ENCODE measurements at regions not wholly inside any gene's neighbourhood (a gene's known extent, or its start where the extent isn't known, plus 50 kb on each side); places are given as distances from the start of the nearest gene placed in this dataset.
"Not testable (repeated sequence)": the region's sequence is repeated elsewhere in the genome, so short reads cannot be mapped to it uniquely, and the experiment has no call there.

- FAIRE-seq (no peak), DNase-seq (ENCODE audit: insufficient read length, low spot score) (no peak)
- no peak for TF ChIP-seq POU2F2 (IDR thresholded peaks at IDR 0.05; ENCODE audit: low read depth, low read length)
- no peak for TF ChIP-seq SPI1 (IDR thresholded peaks at IDR 0.05; ENCODE audit: low read depth, low read length)
- no peak for TF ChIP-seq PAX5 (IDR thresholded peaks at IDR 0.05; ENCODE audit: insufficient read depth, low read length, severe bottlenecking)
- TF ChIP-seq TAF1 (IDR thresholded peaks at IDR 0.05; ENCODE audit: low read depth, low read length) = no peak
- TF ChIP-seq POLR2AphosphoS5 (IDR thresholded peaks at IDR 0.05; ENCODE audit: low read depth, low read length) = no peak
- no peak for TF ChIP-seq POLR2A (IDR thresholded peaks at IDR 0.05; ENCODE audit: low read depth, low read length)
Measured at GRCh38 chr4:170721812-170722373, 632.1 kb upstream of the AADAT start.

- no peak for DNase-seq (ENCODE audit: insufficient read length, low spot score)
- TF ChIP-seq SPI1 (IDR thresholded peaks at IDR 0.05; ENCODE audit: low read depth, low read length) = no peak
- no peak for TF ChIP-seq PAX5 (IDR thresholded peaks at IDR 0.05; ENCODE audit: insufficient read depth, low read length, severe bottlenecking)
- TF ChIP-seq POLR2AphosphoS5 (IDR thresholded peaks at IDR 0.05; ENCODE audit: low read depth, low read length) = no peak
- TF ChIP-seq POU2F2 (IDR thresholded peaks at IDR 0.05; ENCODE audit: low read depth, low read length) = no peak
- TF ChIP-seq POLR2A (IDR thresholded peaks at IDR 0.05; ENCODE audit: low read depth, low read length) = no peak
- no peak for TF ChIP-seq TAF1 (IDR thresholded peaks at IDR 0.05; ENCODE audit: low read depth, low read length)
- no peak for FAIRE-seq
Measured at GRCh38 chr4:170716868-170717267, 627.1 kb upstream of the AADAT start.

- FAIRE-seq = no peak
Measured at GRCh38 chr4:170705907-170706306, 616.2 kb upstream of the AADAT start.

GRCh38 chr4:170700064-170700463, 610.3 kb upstream of the AADAT start:
- DNase-seq (ENCODE audit: insufficient read length, low spot score) (no peak), FAIRE-seq (no peak)
- no peak for TF ChIP-seq POU2F2 (IDR thresholded peaks at IDR 0.05; ENCODE audit: low read depth, low read length)
- no peak for TF ChIP-seq POLR2A (IDR thresholded peaks at IDR 0.05; ENCODE audit: low read depth, low read length)
- no peak for TF ChIP-seq POLR2AphosphoS5 (IDR thresholded peaks at IDR 0.05; ENCODE audit: low read depth, low read length)
- TF ChIP-seq SPI1 (IDR thresholded peaks at IDR 0.05; ENCODE audit: low read depth, low read length) = no peak
- TF ChIP-seq TAF1 (IDR thresholded peaks at IDR 0.05; ENCODE audit: low read depth, low read length) = no peak
- no peak for TF ChIP-seq PAX5 (IDR thresholded peaks at IDR 0.05; ENCODE audit: insufficient read depth, low read length, severe bottlenecking)

More at GRCh38 chr4:170705907-170706306, 616.2 kb upstream of the AADAT start:
- no peak for DNase-seq (ENCODE audit: insufficient read length, low spot score)
- TF ChIP-seq PAX5 (IDR thresholded peaks at IDR 0.05; ENCODE audit: insufficient read depth, low read length, severe bottlenecking) (no peak), SPI1 (IDR thresholded peaks at IDR 0.05; ENCODE audit: low read depth, low read length) (no peak), POU2F2 (IDR thresholded peaks at IDR 0.05; ENCODE audit: low read depth, low read length) (no peak), POLR2AphosphoS5 (IDR thresholded peaks at IDR 0.05; ENCODE audit: low read depth, low read length) (no peak), TAF1 (IDR thresholded peaks at IDR 0.05; ENCODE audit: low read depth, low read length) (no peak), POLR2A (IDR thresholded peaks at IDR 0.05; ENCODE audit: low read depth, low read length) (no peak)

- FAIRE-seq = no peak
- DNase-seq (ENCODE audit: insufficient read length, low spot score) = no peak
- TF ChIP-seq POLR2A (IDR thresholded peaks at IDR 0.05; ENCODE audit: low read depth, low read length) (no peak), SPI1 (IDR thresholded peaks at IDR 0.05; ENCODE audit: low read depth, low read length) (peak; percentile 76)
Measured at GRCh38 chr4:170698334-170698733, 608.6 kb upstream of the AADAT start.

GRCh38 chr4:170697845-170698244, 608.1 kb upstream of the AADAT start:
- DNase-seq (ENCODE audit: insufficient read length, low spot score) = no peak
- TF ChIP-seq TAF1 (IDR thresholded peaks at IDR 0.05; ENCODE audit: low read depth, low read length) (no peak), POLR2AphosphoS5 (IDR thresholded peaks at IDR 0.05; ENCODE audit: low read depth, low read length) (no peak), POU2F2 (IDR thresholded peaks at IDR 0.05; ENCODE audit: low read depth, low read length) (no peak), PAX5 (IDR thresholded peaks at IDR 0.05; ENCODE audit: insufficient read depth, low read length, severe bottlenecking) (no peak), POLR2A (IDR thresholded peaks at IDR 0.05; ENCODE audit: low read depth, low read length) (no peak), SPI1 (IDR thresholded peaks at IDR 0.05; ENCODE audit: low read depth, low read length) (no peak)
- FAIRE-seq = peak; percentile 38

- FAIRE-seq (no peak), DNase-seq (ENCODE audit: insufficient read length, low spot score) (no peak)
- TF ChIP-seq SPI1 (IDR thresholded peaks at IDR 0.05; ENCODE audit: low read depth, low read length) = no peak
- no peak for TF ChIP-seq PAX5 (IDR thresholded peaks at IDR 0.05; ENCODE audit: insufficient read depth, low read length, severe bottlenecking)
- TF ChIP-seq TAF1 (IDR thresholded peaks at IDR 0.05; ENCODE audit: low read depth, low read length) = no peak
- TF ChIP-seq POLR2AphosphoS5 (IDR thresholded peaks at IDR 0.05; ENCODE audit: low read depth, low read length) = no peak
Measured at GRCh38 chr4:170697045-170697444, 607.3 kb upstream of the AADAT start.

- DNase-seq (ENCODE audit: insufficient read length, low spot score) = no peak
- TF ChIP-seq POLR2A (IDR thresholded peaks at IDR 0.05; ENCODE audit: low read depth, low read length) = no peak
- no peak for TF ChIP-seq POU2F2 (IDR thresholded peaks at IDR 0.05; ENCODE audit: low read depth, low read length)
- TF ChIP-seq PAX5 (IDR thresholded peaks at IDR 0.05; ENCODE audit: insufficient read depth, low read length, severe bottlenecking) = no peak
- no peak for TF ChIP-seq TAF1 (IDR thresholded peaks at IDR 0.05; ENCODE audit: low read depth, low read length)
- TF ChIP-seq SPI1 (IDR thresholded peaks at IDR 0.05; ENCODE audit: low read depth, low read length) = no peak
- no peak for TF ChIP-seq POLR2AphosphoS5 (IDR thresholded peaks at IDR 0.05; ENCODE audit: low read depth, low read length)
- no peak for FAIRE-seq
Measured at GRCh38 chr4:170691168-170691567, 601.4 kb upstream of the AADAT start.

- FAIRE-seq (no peak), DNase-seq (ENCODE audit: insufficient read length, low spot score) (no peak)
- TF ChIP-seq PAX5 (IDR thresholded peaks at IDR 0.05; ENCODE audit: insufficient read depth, low read length, severe bottlenecking) (no peak), POLR2AphosphoS5 (IDR thresholded peaks at IDR 0.05; ENCODE audit: low read depth, low read length) (no peak), TAF1 (IDR thresholded peaks at IDR 0.05; ENCODE audit: low read depth, low read length) (no peak), POLR2A (IDR thresholded peaks at IDR 0.05; ENCODE audit: low read depth, low read length) (no peak), SPI1 (IDR thresholded peaks at IDR 0.05; ENCODE audit: low read depth, low read length) (no peak), POU2F2 (IDR thresholded peaks at IDR 0.05; ENCODE audit: low read depth, low read length) (no peak)
Measured at GRCh38 chr4:170687751-170688150, 598.0 kb upstream of the AADAT start.

- FAIRE-seq; DNase-seq (ENCODE audit: insufficient read length, low spot score): not testable (repeated sequence)
Measured at GRCh38 chr4:170685701-170686100, 595.9 kb upstream of the AADAT start.

All from GM12891 (cell line).